ENCODE measurements at regions not wholly inside any gene's neighbourhood (a gene's known extent, or its start where the extent isn't known, plus 50 kb on each side); places are given as distances from the start of the nearest gene placed in this dataset.

DNA sequence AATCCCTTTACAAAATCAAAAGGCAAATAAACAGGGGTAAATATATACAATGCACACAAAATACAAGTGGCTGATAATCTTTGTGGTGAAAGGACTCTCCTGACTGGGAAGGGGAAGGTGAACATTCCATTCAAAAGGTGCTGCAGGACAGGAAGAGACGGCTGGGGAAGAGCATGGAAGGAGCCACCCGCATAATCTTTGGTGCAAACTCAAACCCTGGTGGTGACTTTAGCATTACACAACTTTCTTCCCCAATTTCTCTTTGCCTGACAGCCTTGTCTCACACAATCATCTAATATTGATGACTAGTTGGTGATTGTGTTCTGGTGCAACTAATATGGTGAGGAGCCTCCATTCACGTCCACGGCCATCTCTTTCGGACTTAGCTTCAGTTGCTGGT is 117.0 kb upstream of the EGFR start:
- no peak overlapping the region for H3K27ac ChIP-seq
- no peak for TF ChIP-seq CTCF (IDR thresholded peaks at IDR 0.05)
- H3K9me3 ChIP-seq: no peaks in the 10 kb centered on the region
- ATAC-seq: no peak
- H3K27me3 ChIP-seq (ENCODE audit: insufficient read depth in 3 of 3, low read length in 2 of 3): no peaks in the 10 kb centered on the region
- no peaks in the 10 kb centered on the region for H3K36me3 ChIP-seq (ENCODE audit: insufficient read depth in 1 of 2, low read depth in 1 of 2)
- no peak for DNase-seq
- H3K4me1 ChIP-seq: no peaks in the 10 kb centered on the region
- no peak overlapping the region for H3K4me3 ChIP-seq
- WGBS, 3 donors: 95 to 97% (median 97%) methylated on average over 5 of the region's 5 CpGs
- intact Hi-C loops (cut with DNase I): no loop called here

DNA sequence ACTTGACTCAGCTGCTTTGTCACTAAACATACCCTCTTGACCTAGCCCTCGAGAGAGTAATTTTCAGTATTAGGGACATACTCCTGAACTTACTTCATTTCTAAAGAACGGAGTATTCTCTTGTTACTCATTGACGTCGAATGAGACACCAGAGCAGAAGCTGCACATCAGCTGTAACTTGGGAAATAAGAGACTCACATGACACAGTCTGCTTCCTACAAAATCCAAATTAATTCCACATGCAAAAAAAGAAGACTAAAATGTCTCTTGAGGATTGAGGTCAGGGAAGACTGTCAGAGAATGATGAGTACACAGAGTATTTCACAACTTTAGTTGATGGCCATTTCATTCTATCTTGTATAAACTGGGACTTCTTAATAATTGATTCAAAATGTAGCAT is 114.7 kb upstream of the EGFR start:
- ATAC-seq (peak; percentile 51 to 87 (median 80)), DNase-seq (no peak)
- Histone ChIP-seq H3K9me3 (peaks cover 1% of the 10 kb centered on the region), H3K4me1 (no peaks in the 10 kb centered on the region), H3K4me3 (no peak overlapping the region), H3K27me3 (ENCODE audit: insufficient read depth in 3 of 3, low read length in 2 of 3) (no peaks in the 10 kb centered on the region), H3K36me3 (ENCODE audit: insufficient read depth in 1 of 2, low read depth in 1 of 2) (no peaks in the 10 kb centered on the region), H3K27ac (no peak overlapping the region)
- 14 to 34% (median 22%) methylated on average over 4 of the region's 4 CpGs for WGBS, 3 donors
- no peak for TF ChIP-seq CTCF (IDR thresholded peaks at IDR 0.05)
- intact Hi-C loops (cut with DNase I): no loop called here

GRCh38 chr7:54904986-54905385 is 113.8 kb upstream of the EGFR start:
- WGBS, 3 donors: 76 to 82% (median 78%) methylated on average over 7 of the region's 7 CpGs
- Histone ChIP-seq H3K27me3 (ENCODE audit: insufficient read depth in 3 of 3, low read length in 2 of 3) (no peaks in the 10 kb centered on the region), H3K9me3 (peaks cover 4% of the 10 kb centered on the region), H3K27ac (no peak overlapping the region), H3K4me3 (no peak overlapping the region), H3K4me1 (no peaks in the 10 kb centered on the region), H3K36me3 (ENCODE audit: insufficient read depth in 1 of 2, low read depth in 1 of 2) (no peaks in the 10 kb centered on the region)
- intact Hi-C loops (cut with DNase I): no loop called here
- no peak for DNase-seq
- no peak for ATAC-seq
- TF ChIP-seq CTCF (IDR thresholded peaks at IDR 0.05): no peak

DNA sequence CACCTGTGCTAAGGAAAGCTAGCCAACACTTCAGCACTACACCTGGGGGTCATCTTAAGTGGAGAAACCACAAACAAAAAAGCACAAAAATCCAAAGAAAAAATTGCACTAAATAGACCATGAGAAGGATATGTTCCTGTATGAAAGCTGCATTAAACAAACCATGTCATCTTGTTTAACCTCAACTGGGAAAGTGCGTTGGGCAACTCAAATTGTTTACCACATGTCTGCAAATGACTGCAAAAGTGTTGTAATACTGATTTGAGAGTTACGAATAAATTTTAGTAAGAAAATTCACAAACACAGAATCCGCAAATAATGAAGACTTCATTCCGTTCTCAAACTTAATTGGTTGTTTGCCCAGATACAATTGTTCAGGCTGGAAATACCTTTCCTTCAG is 111.9 kb upstream of the EGFR start:
- 74 to 90% (median 84%) methylated on average over 4 of the region's 4 CpGs for WGBS, 3 donors
- no peak for TF ChIP-seq CTCF (IDR thresholded peaks at IDR 0.05)
- H3K27ac ChIP-seq: no peak overlapping the region
- peaks cover 4% of the 10 kb centered on the region for H3K9me3 ChIP-seq
- no peaks in the 10 kb centered on the region for H3K36me3 ChIP-seq (ENCODE audit: insufficient read depth in 1 of 2, low read depth in 1 of 2)
- no peaks in the 10 kb centered on the region for H3K27me3 ChIP-seq (ENCODE audit: insufficient read depth in 3 of 3, low read length in 2 of 3)
- H3K4me1 ChIP-seq: no peaks in the 10 kb centered on the region
- DNase-seq (no peak), ATAC-seq (no peak)
- no peak overlapping the region for H3K4me3 ChIP-seq
- intact Hi-C loops (cut with DNase I): no loop called here

DNA sequence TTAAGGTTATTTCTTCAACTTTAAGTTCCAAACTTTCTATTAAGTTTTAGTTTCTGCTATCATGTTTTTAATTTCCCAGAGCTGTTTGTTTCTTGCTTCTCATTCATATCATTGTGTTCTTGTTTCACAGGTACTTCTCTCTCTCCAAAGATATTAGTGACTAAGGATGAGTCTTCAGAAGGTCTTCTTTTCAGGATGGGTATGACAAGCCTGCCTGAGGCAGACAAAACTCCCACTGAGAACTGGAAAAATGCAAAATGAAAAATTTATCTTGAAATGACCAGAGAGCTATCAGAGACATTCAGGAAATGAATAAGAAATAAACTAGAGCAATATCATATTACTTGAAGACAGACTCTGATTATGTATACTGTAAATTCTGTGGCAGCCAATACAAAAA is 110.8 kb upstream of the EGFR start:
- no peak overlapping the region for H3K4me3 ChIP-seq
- ATAC-seq: no peak
- intact Hi-C loops (cut with DNase I): no loop called here

More for the DNA sequence above, 110.8 kb upstream of the EGFR start:
- H3K9me3 ChIP-seq: peaks cover 4% of the 10 kb centered on the region
- TF ChIP-seq CTCF (IDR thresholded peaks at IDR 0.05): no peak
- DNase-seq: no peak
- no peaks in the 10 kb centered on the region for H3K4me1 ChIP-seq
- no peaks in the 10 kb centered on the region for H3K36me3 ChIP-seq (ENCODE audit: insufficient read depth in 1 of 2, low read depth in 1 of 2)
- H3K27ac ChIP-seq: no peak overlapping the region
- no peaks in the 10 kb centered on the region for H3K27me3 ChIP-seq (ENCODE audit: insufficient read depth in 3 of 3, low read length in 2 of 3)
